ENCODE measurements at regions not wholly inside any gene's neighbourhood (a gene's known extent, or its start where the extent isn't known, plus 50 kb on each side); places are given as distances from the start of the nearest gene placed in this dataset.

DNA sequence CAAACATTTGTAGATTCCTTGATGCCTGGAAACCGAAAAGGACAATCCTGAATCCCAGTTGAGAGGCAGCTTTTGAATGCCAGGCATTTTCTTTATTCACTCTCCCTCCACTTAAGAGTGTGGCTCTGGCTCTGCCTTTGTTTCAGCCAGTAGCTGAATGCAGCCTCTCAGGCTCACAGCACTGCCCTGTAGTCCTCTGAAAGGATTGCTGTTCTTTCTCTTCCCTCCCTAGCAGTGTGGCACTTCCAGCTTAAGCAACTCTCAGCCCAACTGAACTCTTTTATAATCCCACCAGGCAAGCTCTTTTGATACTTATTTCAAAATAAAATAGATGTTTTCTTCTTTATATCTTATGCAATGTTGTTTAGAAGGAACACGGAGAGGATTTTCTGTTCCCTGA is 415.6 kb downstream of the GJA1 start:
- peak; percentile 33 for DNase-seq (ENCODE audit: low read depth)
- TF ChIP-seq CTCF (conservative IDR thresholded peaks at IDR 0.05; ENCODE audit: low read depth, low read length), result no peak
- no peak overlapping the region for H3K4me3 ChIP-seq (ENCODE audit: low read depth, low read length)

GRCh38 chr6:121853686-121854085 is 418.2 kb downstream of the GJA1 start:
- H3K4me3 ChIP-seq (ENCODE audit: low read depth, low read length), result no peak overlapping the region
- no peak for TF ChIP-seq CTCF (conservative IDR thresholded peaks at IDR 0.05; ENCODE audit: low read depth, low read length)
- DNase-seq (ENCODE audit: low read depth), result no peak

DNA sequence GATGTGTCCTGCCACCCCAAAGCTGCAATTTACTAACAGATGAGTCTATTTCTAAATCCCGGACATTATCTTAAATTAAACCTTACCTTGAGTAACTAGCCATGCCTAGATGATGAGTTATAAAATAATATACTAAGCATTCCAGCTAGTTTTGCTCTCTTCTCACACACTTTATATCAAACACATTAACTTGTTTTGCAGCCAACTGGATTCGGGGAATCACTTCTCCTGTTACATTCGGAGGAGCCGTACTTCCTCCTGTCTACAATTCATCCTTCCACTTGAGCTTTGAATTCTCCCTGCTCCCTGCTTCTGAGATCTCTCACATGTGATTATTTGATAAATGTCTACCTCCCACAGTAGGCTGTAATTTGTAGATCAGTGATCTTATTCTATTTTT is 420.1 kb downstream of the GJA1 start:
- H3K4me3 ChIP-seq (ENCODE audit: low read depth, low read length), result no peak overlapping the region
- DNase-seq (ENCODE audit: low read depth), result no peak
- no peak for TF ChIP-seq CTCF (conservative IDR thresholded peaks at IDR 0.05; ENCODE audit: low read depth, low read length)

GRCh38 chr6:121856296-121856695 is 420.9 kb downstream of the GJA1 start:
- DNase-seq (ENCODE audit: low read depth), result peak; percentile 63
- TF ChIP-seq CTCF (conservative IDR thresholded peaks at IDR 0.05; ENCODE audit: low read depth, low read length), result no peak

DNA sequence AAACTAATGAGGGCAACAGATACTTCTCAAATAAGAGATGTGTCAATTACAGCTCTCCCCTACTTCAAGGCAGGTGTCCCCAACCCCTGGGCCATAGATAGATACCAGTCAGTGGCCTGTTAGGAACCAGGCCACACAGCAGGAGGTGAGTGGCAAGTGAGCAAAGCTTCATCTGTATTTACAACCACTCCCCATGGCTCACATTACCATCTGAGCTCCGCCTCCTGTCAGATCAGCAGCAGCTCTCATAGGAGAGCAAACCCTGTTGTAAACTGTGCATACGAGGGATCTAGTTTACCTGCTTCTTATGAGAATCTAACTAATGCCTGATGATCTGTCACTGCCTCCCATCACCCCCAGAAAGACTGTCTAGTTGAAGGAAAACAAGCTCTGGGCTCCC is 422.1 kb downstream of the GJA1 start:
- DNase-seq (ENCODE audit: low read depth), result peak; percentile 34
- H3K4me3 ChIP-seq (ENCODE audit: low read depth, low read length), result no peak overlapping the region
- no peak for TF ChIP-seq CTCF (conservative IDR thresholded peaks at IDR 0.05; ENCODE audit: low read depth, low read length)

More at GRCh38 chr6:121856296-121856695, 420.9 kb downstream of the GJA1 start:
- no peak overlapping the region for H3K4me3 ChIP-seq (ENCODE audit: low read depth, low read length)

DNA sequence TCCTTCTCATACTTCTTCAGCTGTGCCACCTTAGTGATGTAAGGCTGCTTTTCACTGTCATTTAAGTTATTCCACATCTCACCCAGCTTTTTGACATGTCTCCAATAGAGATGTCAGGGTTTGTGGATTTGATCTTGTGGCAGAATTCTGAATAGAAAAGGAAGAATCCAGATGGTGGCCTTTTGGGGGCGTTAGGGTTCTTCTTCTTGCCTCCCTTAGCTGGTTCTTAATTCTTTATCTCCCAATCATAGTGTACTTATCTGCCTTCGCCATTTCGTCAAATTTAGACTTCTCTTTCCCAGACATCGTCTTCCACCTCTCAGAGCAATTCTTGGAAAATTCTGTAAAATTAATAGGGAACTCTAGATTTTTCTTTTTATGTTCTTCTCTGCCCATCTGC is 422.9 kb downstream of the GJA1 start:
- no peak for DNase-seq (ENCODE audit: low read depth)
- no peak for TF ChIP-seq CTCF (conservative IDR thresholded peaks at IDR 0.05; ENCODE audit: low read depth, low read length)
- no peak overlapping the region for H3K4me3 ChIP-seq (ENCODE audit: low read depth, low read length)

DNA sequence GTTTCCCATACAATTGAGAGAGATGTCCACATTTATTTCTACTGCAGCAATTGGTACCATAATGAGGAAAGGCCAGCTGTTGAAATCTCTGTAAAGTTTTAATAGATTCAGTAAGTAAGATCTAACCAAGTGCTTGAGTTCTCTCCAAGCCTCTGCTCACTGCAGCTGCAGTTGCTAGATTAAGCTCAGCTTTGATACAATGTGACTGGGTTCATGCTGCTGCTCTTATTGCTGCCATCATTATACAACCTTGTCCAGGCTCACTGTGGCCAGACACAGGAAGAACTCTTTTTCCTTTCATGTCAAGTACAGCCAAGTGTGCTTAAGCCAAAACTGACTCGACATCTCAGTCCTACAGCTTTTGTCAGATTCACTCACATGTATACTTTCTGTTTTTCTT is 423.5 kb downstream of the GJA1 start:
- TF ChIP-seq CTCF (conservative IDR thresholded peaks at IDR 0.05; ENCODE audit: low read depth, low read length), result no peak
- no peak overlapping the region for H3K4me3 ChIP-seq (ENCODE audit: low read depth, low read length)
- no peak for DNase-seq (ENCODE audit: low read depth)

Data from choroid plexus epithelial cell (primary cell).